PC-3 (cell line): ENCODE measurements at regions not wholly inside any gene's neighbourhood (a gene's known extent, or its start where the extent isn't known, plus 50 kb on each side); places are given as distances from the start of the nearest gene placed in this dataset.
A peak's percentile ranks its signal among the peaks of the same experiment; 100 is the strongest.

Source experiments
- ATAC-seq: fragments of 200-7000 bp; cut with Tn5 transposase; 2 replicates; pipeline ENCODE4 v1.9.1; 2020; ENCODE audit warnings: mild to moderate bottlenecking, moderate library complexity
- BruUV-seq: library from RNA; stranded (reverse); fragments of 400-500 nt; replicated peaks from 2 replicates; lab custom pipeline; 2021; lab: Mats Ljungman, UMichigan
- CTCF ChIA-PET: fragments of 300-600 bp; sonication (Branson Sonifier 250); formaldehyde crosslinking; loops from one replicate; lab custom pipeline; 2022; ENCODE audit warnings: antibody characterized with exemption; lab: Charles Lee
- POLR2A ChIA-PET: fragments of 300-600 bp; sonication (Branson Sonifier 250); formaldehyde crosslinking; loops from one replicate; lab custom pipeline; 2022; ENCODE audit warnings: antibody characterized with exemption; ENCODE audit not compliant: unreplicated experiment; lab: Charles Lee
- DNase-seq: peaks from one replicate; pipeline ENCODE4 v3.0.0-alpha.2; 2015
- H2AFZ ChIP-seq: fragments of 300-600 bp; sonication (generic); 2 replicates; pipeline ENCODE4 v1.6.0; 2016; ENCODE audit warnings: antibody characterized with exemption, low read length
- H3F3A ChIP-seq: fragments of 300-600 bp; sonication (generic); one replicate; pipeline ENCODE4 v1.6.0; 2017; ENCODE audit warnings: antibody characterized with exemption, low read length, control low read depth, mild to moderate bottlenecking; ENCODE audit not compliant: unreplicated experiment
- H3K27ac ChIP-seq: fragments of 300-600 bp; sonication (generic); 2 replicates; pipeline ENCODE4 v1.5.1; 2016; ENCODE audit warnings: mild to moderate bottlenecking, low read length
- H3K27me3 ChIP-seq: fragments of 300-600 bp; sonication (generic); 2 replicates; pipeline ENCODE4 v1.6.1; 2016; ENCODE audit warnings: low read length, mixed read lengths
- H3K36me3 ChIP-seq: fragments of 300-600 bp; sonication (generic); 2 replicates; pipeline ENCODE4 v1.6.1; 2016; ENCODE audit warnings: low read depth, mixed run types, low read length, mixed read lengths
- H3K4me1 ChIP-seq: fragments of 300-600 bp; sonication (generic); 2 replicates; pipeline ENCODE4 v1.5.1; 2016; ENCODE audit warnings: low read length; ENCODE audit not compliant: insufficient read depth
- H3K4me2 ChIP-seq: fragments of 300-600 bp; sonication (generic); 2 replicates; pipeline ENCODE4 v1.6.0; 2016; ENCODE audit warnings: low read length
- H3K4me3 ChIP-seq: fragments of 300-600 bp; sonication (generic); 2 replicates; pipeline ENCODE4 v1.5.1; 2016; ENCODE audit warnings: mild to moderate bottlenecking, low read length, mixed read lengths
- H3K79me2 ChIP-seq: fragments of 300-600 bp; sonication (generic); 2 replicates; pipeline ENCODE4 v1.6.1; 2017; ENCODE audit warnings: low read length, mixed read lengths
- H3K9ac ChIP-seq: fragments of 300-600 bp; sonication (generic); 2 replicates; pipeline ENCODE4 v1.6.0; 2016; ENCODE audit warnings: mild to moderate bottlenecking, low read length
- H3K9me2 ChIP-seq: fragments of 300-600 bp; sonication (generic); replicated peaks from 2 replicates; pipeline ENCODE4 v1.6.1; 2016; ENCODE audit warnings: mixed run types, low read length, mixed read lengths
- H3K9me3 ChIP-seq: fragments of 300-600 bp; sonication (generic); 2 replicates; pipeline ENCODE4 v1.6.1; 2016; ENCODE audit warnings: low read length, mixed read lengths
- H4K20me1 ChIP-seq: fragments of 300-600 bp; sonication (generic); 2 replicates; pipeline ENCODE4 v1.6.1; 2016; ENCODE audit warnings: low read length, mixed read lengths
- CTCF ChIP-seq: fragments of 300-600 bp; sonication (generic); conservative IDR thresholded peaks from 2 replicates; pipeline ENCODE4 v1.5.1; 2017; ENCODE audit warnings: antibody characterized with exemption, low read depth, mild to moderate bottlenecking, low read length
- EZH2 ChIP-seq: fragments of 300-600 bp; sonication (generic); IDR thresholded peaks from one replicate; pipeline ENCODE4 v1.6.1; 2017; ENCODE audit warnings: antibody characterized with exemption, mild to moderate bottlenecking, low read length; ENCODE audit not compliant: unreplicated experiment
- EZH2phosphoT487 ChIP-seq: fragments of 300-600 bp; sonication (generic); IDR thresholded peaks from 2 replicates; pipeline ENCODE4 v1.6.1; 2018; ENCODE audit warnings: mild to moderate bottlenecking, antibody characterized with exemption, low read length, borderline replicate concordance
- intact Hi-C: fragments of 100-400 bp; cut with micrococcal nuclease; formaldehyde crosslinking; loops from 2 replicates; pipeline ENCODE4 v1.9.0; 2023

DNA sequence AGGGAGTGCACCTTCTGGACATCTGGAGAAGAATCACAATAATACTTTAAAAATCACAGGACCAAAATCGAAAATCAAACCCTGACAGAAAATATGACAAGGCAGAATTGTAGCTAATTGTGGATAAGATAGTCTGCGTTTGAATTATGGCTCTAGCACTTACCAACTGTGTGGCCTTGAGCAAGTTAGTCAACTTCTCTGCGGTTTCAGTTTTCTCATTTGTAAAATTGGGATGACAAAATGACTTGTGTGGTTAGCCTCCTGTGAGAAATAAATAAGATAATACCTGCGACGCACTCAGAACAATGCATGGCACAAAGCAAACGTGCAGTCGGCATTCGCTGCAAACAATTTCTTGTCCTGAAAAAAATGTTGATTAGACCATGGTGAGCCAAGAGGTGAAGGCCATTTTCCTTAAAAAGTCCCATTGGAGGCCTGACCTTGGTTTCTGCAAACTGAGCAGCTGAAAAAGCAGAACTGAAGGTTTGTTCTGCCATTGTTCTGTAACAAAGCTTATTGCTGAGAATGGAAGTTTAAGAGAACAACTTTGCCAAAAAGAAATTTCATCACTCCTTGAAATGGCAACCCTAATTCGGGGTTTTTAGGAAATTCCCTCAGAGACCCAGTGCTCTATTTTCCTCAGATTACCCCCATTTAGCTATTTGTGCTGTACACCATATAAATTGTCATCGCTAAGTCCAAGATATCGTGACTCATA lies 266.3 kb downstream of the ERMARD start:
- ATAC-seq (no peak), DNase-seq (no peak)
- Histone ChIP-seq H3K9me2 (no peaks in the 10 kb centered on the region), H4K20me1 (no peaks in the 10 kb centered on the region), H3K79me2 (no peaks in the 10 kb centered on the region), H3K27me3 (peaks cover 24% of the 10 kb centered on the region), H3K4me2 (no peak overlapping the region), H3K4me3 (no peak overlapping the region), H3K36me3 (no peaks in the 10 kb centered on the region), H3K9me3 (no peaks in the 10 kb centered on the region), H3K27ac (no peak overlapping the region), H3F3A (no peaks in the 10 kb centered on the region), H3K4me1 (peaks cover 6% of the 10 kb centered on the region; the same call in 1 of the 2 replicates), H3K9ac (no peak overlapping the region), H2AFZ (no peak overlapping the region)
- no TSS peak for BruUV-seq
- POLR2A ChIA-PET = no interaction called here
- intact Hi-C loops = no loop called here
- TF ChIP-seq CTCF = no peak
- no peak for TF ChIP-seq EZH2
- no peak for TF ChIP-seq EZH2phosphoT487
- CTCF ChIA-PET = no interaction called here

DNA sequence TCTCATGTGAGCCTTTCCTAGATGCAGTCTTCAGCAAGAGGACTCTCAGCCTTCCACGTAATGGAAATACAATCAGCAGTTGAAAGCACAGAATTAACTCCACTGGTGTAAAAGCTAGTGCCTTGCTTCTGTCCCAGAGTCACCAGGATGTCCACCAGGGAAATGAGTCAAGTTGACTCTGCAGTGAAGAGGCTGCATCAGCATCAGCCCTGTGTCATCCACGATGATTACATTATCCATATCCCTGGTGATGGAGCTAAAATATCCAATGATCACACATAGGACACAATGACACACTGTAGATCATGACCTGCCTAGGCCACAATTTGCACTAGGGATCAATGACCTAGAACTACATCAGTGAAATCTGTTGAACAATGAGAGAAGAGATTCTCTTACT lies 262.4 kb downstream of the ERMARD start:
- no TSS peak for BruUV-seq

More for the DNA sequence above, 262.4 kb downstream of the ERMARD start:
- no peak for TF ChIP-seq EZH2
- TF ChIP-seq CTCF = no peak
- no peak for TF ChIP-seq EZH2phosphoT487
- no peaks in the 10 kb centered on the region for H3K9me2 ChIP-seq
- no peak overlapping the region for H3K4me3 ChIP-seq
- H3K4me2 ChIP-seq = no peak overlapping the region
- H3K27ac ChIP-seq = no peak overlapping the region
- no peak overlapping the region for H2AFZ ChIP-seq
- H4K20me1 ChIP-seq = no peaks in the 10 kb centered on the region
- no peaks in the 10 kb centered on the region for H3K79me2 ChIP-seq
- peak; percentile 4 for DNase-seq
- no peak for ATAC-seq
- POLR2A ChIA-PET = no interaction called here
- CTCF ChIA-PET = no interaction called here
- intact Hi-C loops = no loop called here
- H3F3A ChIP-seq = no peaks in the 10 kb centered on the region
- H3K27me3 ChIP-seq = peaks cover 24% of the 10 kb centered on the region
- no peaks in the 10 kb centered on the region for H3K36me3 ChIP-seq
- H3K4me1 ChIP-seq = no peaks in the 10 kb centered on the region
- no peak overlapping the region for H3K9ac ChIP-seq
- H3K9me3 ChIP-seq = no peaks in the 10 kb centered on the region
